Natural killer cell (primary cell): ENCODE measurements at regions not wholly inside any gene's neighbourhood (a gene's known extent, or its start where the extent isn't known, plus 50 kb on each side); places are given as distances from the start of the nearest gene placed in this dataset.

Source experiments
- ATAC-seq, 3 donors: fragments of 150-1000 bp in 2 of 3; fragments of 200-7000 bp in 1 of 3; cut with Tn5 transposase; 1 replicate in 1 of 3; 2 replicates in 2 of 3; pipeline ENCODE4 v1.10.0; 2021; ENCODE audit warnings: mild to moderate bottlenecking in 2 of 3, moderate library complexity in 2 of 3
- DNase-seq, 2 donors: peaks; one replicate each; pipeline versions ENCODE4 v3.0.0 to v3.0.0-alpha.2; 2013 to 2021; ENCODE audit warnings: mixed read lengths in 1 of 2
- H3K27ac ChIP-seq: one replicate; pipeline ENCODE4 v1.5.1; 2013; ENCODE audit warnings: mild to moderate bottlenecking, low read length
- H3K27me3 ChIP-seq: one replicate; pipeline ENCODE4 v1.6.1; 2013; ENCODE audit warnings: low read length; ENCODE audit not compliant: control insufficient read depth, insufficient read depth
- H3K36me3 ChIP-seq: one replicate; pipeline ENCODE4 v1.6.1; 2013; ENCODE audit warnings: low read length; ENCODE audit not compliant: control insufficient read depth, insufficient read depth
- H3K4me1 ChIP-seq: one replicate; pipeline ENCODE4 v1.6.1; 2013; ENCODE audit warnings: low read length; ENCODE audit not compliant: control insufficient read depth, insufficient read depth
- H3K4me3 ChIP-seq: one replicate; pipeline ENCODE4 v1.5.1; 2013; ENCODE audit warnings: low read length
- H3K9me3 ChIP-seq: one replicate; pipeline ENCODE4 v1.6.1; 2013; ENCODE audit warnings: low read length; ENCODE audit not compliant: control insufficient read depth, insufficient read depth
- H3K27ac Mint-ChIP-seq, 2 donors: one replicate each; pipeline ENCODE4 v1.8.0; 2022; ENCODE audit warnings: mild to moderate bottlenecking in 2 of 2, mixed read lengths in 2 of 2, moderate library complexity in 1 of 2
- H3K27me3 Mint-ChIP-seq, 2 donors: one replicate each; pipeline ENCODE4 v1.8.0; 2022; ENCODE audit warnings: low read depth in 2 of 2, mixed read lengths in 2 of 2
- H3K36me3 Mint-ChIP-seq: one replicate; pipeline ENCODE4 v1.8.0; 2022; ENCODE audit warnings: mixed read lengths
- H3K4me1 Mint-ChIP-seq, 2 donors: one replicate each; pipeline ENCODE4 v1.8.0; 2022; ENCODE audit warnings: mixed read lengths in 2 of 2
- H3K4me3 Mint-ChIP-seq: one replicate; pipeline ENCODE4 v1.8.0; 2022; ENCODE audit warnings: mild to moderate bottlenecking, moderate library complexity, mixed read lengths
- H3K9me3 Mint-ChIP-seq, 2 donors: one replicate each; pipeline ENCODE4 v1.8.0; 2022; ENCODE audit warnings: mixed read lengths in 2 of 2
- WGBS: methylation state at CpG from one replicate; pipeline ENCODE4 v1.1.7; 2013; ENCODE audit warnings: missing lambda C conversion rate; ENCODE audit not compliant: insufficient coverage; 5-methylcytosine and 5-hydroxymethylcytosine counted together
- intact Hi-C: fragments of 100-400 bp; cut with micrococcal nuclease; formaldehyde crosslinking; loops from one replicate; pipeline ENCODE4 v1.14.2; 2022
- TF ChIP-seq, protein P1 (sequence below): fragments of 200-600 bp; IDR thresholded peaks from one replicate; pipeline ENCODE4 v1.8.0; 2022; ENCODE audit warnings: antibody characterized with exemption

DNA sequence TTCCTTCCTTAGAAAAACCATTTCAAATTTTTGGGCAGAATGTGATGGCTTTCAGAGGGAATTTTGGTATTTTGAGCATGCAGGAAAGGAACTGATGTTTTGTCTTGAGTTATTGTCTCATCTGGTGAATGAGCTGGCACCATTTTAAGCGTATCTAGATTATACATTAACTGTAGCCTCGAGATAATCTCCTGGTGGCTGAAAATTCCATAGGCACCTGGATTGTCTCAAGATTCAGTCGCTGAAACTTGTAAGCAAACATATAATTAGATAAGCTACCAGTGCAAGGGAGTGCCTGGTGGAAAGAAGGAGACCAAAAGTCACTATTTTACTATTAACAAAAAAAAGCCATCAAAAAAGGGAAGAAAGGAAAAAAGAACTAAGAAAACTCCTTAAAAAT is 687.8 kb upstream of the DDX18 start:
- no peaks in the 10 kb centered on the region for H3K4me1 ChIP-seq
- intact Hi-C loops: no loop called here
- Mint-ChIP-seq H3K4me3 (no peak overlapping the region), H3K9me3 (peaks cover 11 to 21% of the 10 kb centered on the region in 2 donors), H3K27me3 (no peaks in the 10 kb centered on the region), H3K27ac (no peak overlapping the region), H3K4me1 (no peaks in the 10 kb centered on the region), H3K36me3 (no peaks in the 10 kb centered on the region)
- DNase-seq (no peak), ATAC-seq (no peak)
- H3K27ac ChIP-seq: no peak overlapping the region
- no peaks in the 10 kb centered on the region for H3K27me3 ChIP-seq
- peaks cover 8% of the 10 kb centered on the region for H3K9me3 ChIP-seq
- H3K36me3 ChIP-seq: no peaks in the 10 kb centered on the region
- 76% methylated on average over 2 of the region's 3 CpGs for WGBS
- no peak overlapping the region for H3K4me3 ChIP-seq
- TF ChIP-seq, protein P1, sequence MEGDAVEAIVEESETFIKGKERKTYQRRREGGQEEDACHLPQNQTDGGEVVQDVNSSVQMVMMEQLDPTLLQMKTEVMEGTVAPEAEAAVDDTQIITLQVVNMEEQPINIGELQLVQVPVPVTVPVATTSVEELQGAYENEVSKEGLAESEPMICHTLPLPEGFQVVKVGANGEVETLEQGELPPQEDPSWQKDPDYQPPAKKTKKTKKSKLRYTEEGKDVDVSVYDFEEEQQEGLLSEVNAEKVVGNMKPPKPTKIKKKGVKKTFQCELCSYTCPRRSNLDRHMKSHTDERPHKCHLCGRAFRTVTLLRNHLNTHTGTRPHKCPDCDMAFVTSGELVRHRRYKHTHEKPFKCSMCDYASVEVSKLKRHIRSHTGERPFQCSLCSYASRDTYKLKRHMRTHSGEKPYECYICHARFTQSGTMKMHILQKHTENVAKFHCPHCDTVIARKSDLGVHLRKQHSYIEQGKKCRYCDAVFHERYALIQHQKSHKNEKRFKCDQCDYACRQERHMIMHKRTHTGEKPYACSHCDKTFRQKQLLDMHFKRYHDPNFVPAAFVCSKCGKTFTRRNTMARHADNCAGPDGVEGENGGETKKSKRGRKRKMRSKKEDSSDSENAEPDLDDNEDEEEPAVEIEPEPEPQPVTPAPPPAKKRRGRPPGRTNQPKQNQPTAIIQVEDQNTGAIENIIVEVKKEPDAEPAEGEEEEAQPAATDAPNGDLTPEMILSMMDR: no peak

DNA sequence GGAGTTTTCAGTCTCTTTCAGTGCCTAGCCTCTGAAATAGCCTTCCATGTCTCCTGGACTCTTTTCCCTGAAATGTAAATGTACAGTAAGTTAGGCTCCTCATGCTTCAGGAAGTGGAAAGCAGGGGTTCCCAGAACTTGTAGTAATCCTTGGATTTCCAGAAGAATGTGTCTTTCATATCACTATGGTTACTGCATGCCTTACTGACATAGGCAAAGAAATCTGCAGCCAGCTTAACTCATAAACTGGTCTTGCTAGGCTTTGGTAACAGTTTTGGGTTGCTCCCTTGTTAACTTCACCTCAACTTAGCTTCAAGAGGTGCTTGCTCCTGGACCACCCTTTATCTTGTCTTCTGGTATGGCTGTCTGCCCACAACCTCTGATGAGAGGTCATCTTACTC is 686.8 kb upstream of the DDX18 start:
- Mint-ChIP-seq H3K36me3 (no peaks in the 10 kb centered on the region), H3K9me3 (peaks cover 11 to 21% of the 10 kb centered on the region in 2 donors), H3K4me3 (no peak overlapping the region), H3K27ac (no peak overlapping the region), H3K27me3 (no peaks in the 10 kb centered on the region), H3K4me1 (no peaks in the 10 kb centered on the region)
- Histone ChIP-seq H3K36me3 (no peaks in the 10 kb centered on the region), H3K4me1 (no peaks in the 10 kb centered on the region), H3K9me3 (peaks cover 8% of the 10 kb centered on the region), H3K27ac (no peak overlapping the region), H3K27me3 (no peaks in the 10 kb centered on the region), H3K4me3 (no peak overlapping the region)
- intact Hi-C loops: no loop called here
- no peak for ATAC-seq
- TF ChIP-seq, protein P1: no peak
- no peak for DNase-seq

DNA sequence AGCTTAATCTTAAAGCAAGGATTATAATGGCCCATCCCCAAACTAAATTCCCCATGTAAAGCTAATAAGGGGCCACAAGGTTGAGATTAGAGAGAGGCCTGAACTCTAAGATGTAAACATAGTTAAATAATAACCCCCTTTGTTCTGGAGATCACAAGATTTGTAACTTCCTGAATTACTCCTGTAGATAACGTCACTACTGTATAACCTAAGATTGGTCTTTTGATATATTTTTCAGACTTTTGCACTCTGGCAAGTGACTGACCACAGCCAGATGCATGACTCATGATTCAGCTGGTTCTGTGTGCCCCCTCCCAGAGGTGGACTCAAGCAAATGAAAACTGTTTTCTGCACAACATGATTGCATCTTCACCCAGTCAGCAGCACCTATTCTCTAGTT is 686.0 kb upstream of the DDX18 start:
- ATAC-seq (no peak), DNase-seq (no peak)
- Mint-ChIP-seq H3K4me3 (no peak overlapping the region), H3K9me3 (peaks cover 11 to 19% of the 10 kb centered on the region in 2 donors), H3K27ac (no peak overlapping the region), H3K27me3 (no peaks in the 10 kb centered on the region), H3K36me3 (no peaks in the 10 kb centered on the region), H3K4me1 (no peaks in the 10 kb centered on the region)
- intact Hi-C loops: no loop called here
- Histone ChIP-seq H3K4me1 (no peaks in the 10 kb centered on the region), H3K36me3 (no peaks in the 10 kb centered on the region), H3K27ac (no peak overlapping the region), H3K27me3 (no peaks in the 10 kb centered on the region), H3K4me3 (no peak overlapping the region), H3K9me3 (peaks cover 8% of the 10 kb centered on the region)
- WGBS: no CpG with 5 or more reads among the region's 1 CpG
- TF ChIP-seq, protein P1: no peak

DNA sequence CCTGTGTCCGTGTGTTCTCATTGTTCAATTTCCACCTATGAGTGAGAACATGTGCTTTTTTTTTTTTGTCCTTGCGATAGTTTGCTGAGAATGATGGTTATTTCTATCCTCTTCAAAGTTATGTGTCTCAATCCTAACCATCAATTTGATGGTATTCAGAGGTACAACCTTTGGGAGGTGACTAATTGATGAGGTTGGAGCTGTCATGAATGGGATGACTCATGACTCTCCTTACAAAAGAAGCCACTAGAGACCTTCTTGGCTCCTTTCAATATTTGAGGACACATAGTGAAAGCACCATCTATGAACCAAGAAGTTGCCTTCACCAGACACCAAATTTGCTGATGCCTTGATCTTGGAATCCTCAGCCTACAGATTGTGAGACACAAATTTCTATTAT is 677.1 kb upstream of the DDX18 start:
- H3K27ac Mint-ChIP-seq: no peak overlapping the region
- H3K9me3 ChIP-seq: peaks cover 2% of the 10 kb centered on the region
- no peak for ATAC-seq
- H3K36me3 Mint-ChIP-seq: no peaks in the 10 kb centered on the region
- peaks cover 3 to 4% of the 10 kb centered on the region in 2 donors for H3K9me3 Mint-ChIP-seq
- no peak overlapping the region for H3K4me3 ChIP-seq
- TF ChIP-seq, protein P1: no peak
- no peaks in the 10 kb centered on the region for H3K27me3 ChIP-seq
- intact Hi-C loops: no loop called here
- no peaks in the 10 kb centered on the region for H3K27me3 Mint-ChIP-seq
- no peak overlapping the region for H3K4me3 Mint-ChIP-seq
- no peaks in the 10 kb centered on the region for H3K36me3 ChIP-seq
- no peaks in the 10 kb centered on the region for H3K4me1 Mint-ChIP-seq
- H3K4me1 ChIP-seq: no peaks in the 10 kb centered on the region
- no CpG with 5 or more reads among the region's 2 CpGs for WGBS
- no peak overlapping the region for H3K27ac ChIP-seq
- DNase-seq: no peak
